ENCODE measurements at regions not wholly inside any gene's neighbourhood (a gene's known extent, or its start where the extent isn't known, plus 50 kb on each side); places are given as distances from the start of the nearest gene placed in this dataset.
A peak's percentile ranks its signal among the peaks of the same experiment; 100 is the strongest.

DNA sequence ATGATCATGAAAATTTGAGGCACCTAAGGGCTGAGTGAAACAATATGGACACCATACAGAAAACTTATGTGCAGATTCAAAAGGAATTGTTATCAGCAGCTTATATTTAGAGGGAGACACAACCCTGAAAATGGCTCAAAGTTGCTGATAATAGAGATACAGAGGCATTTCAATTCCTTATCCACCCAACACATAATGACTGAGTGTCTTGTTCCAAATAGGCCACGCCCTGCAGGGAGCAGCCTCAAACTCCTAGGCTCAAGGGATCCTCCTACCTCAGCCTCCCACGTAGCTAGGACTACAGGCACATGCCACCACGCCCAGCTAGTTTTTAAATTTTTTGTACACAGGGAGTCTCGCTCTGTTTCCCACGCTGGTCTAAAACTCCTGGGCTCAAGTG lies 79.0 kb downstream of the LBH start:
- no peak for DNase-seq

DNA sequence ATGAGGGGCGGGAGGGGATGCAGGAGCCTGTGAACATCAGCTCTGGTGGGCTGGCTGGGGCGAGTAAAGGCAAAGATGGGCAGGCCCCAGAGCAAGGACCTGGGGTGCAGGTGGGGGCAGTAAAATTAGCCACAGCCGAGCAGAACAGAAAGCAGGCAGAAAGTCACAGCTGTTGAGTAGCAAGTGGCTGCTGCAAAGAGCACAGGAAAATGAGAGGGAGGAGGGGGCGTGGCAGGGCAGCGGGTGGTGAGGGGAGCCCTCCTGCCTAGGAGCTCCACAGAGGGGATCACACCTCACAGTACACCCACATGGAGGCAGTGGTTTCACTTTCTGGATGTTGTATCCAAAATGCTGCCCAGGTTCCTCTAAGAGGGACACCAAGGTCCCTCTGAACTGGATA lies 79.6 kb downstream of the LBH start:
- no peak for DNase-seq

DNA sequence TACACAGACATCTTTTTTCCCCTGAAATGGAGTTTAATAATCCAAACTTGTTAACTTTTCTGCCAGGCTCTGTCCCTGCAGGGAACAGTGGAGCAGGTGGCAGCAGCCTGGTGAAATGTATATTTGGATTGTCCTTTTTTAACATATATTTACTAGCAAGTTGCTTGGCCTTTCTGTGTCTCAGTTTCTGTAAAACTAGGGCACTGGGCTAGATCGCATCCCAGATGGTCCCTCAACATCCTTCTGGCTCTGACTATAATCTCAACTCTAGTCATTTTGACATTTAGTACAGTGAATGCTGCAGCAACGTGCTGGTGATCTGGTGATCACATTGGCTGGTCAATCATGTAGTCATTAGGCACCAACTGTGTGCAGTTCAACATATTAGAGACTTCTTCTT lies 80.4 kb downstream of the LBH start:
- no peak for DNase-seq

DNA sequence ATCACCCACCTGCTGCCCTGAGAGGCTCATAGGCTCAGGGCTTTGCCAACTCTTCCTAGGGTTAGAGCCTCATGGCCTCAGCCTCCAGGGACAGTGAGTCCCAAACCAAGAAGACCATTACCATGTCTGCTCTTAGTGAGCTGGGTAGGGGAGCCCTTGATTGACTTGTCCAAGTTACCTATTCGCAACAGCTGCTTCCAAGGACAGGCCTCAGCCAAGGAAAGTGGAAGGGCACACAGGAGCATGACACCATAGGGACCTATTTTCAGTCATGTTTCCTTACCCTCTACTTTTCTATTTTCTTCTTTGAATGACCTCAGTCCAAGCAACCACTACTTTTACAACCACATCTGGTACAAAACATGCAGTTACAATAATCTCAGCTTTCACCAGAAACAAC lies 81.6 kb downstream of the LBH start:
- DNase-seq = no peak

DNA sequence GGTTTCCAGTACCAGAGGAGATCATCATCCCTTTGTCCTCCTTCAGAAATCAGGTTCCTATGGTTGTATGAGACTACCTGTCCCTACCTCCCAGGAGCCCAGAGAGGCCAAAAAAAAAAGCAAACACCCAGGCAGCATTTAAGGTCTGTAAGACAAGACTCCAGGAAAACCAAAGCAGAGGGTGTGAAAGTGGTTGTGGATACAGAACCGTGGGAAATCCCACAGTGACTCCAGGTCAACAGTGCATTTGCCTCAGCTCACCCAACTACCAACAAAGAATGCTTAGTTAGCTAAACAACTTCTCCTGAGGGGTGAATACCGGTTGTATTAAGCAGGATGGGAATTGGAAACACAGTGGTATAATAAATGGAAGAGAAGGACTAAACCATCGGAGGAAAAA lies 83.6 kb downstream of the LBH start:
- no peak for DNase-seq

DNA sequence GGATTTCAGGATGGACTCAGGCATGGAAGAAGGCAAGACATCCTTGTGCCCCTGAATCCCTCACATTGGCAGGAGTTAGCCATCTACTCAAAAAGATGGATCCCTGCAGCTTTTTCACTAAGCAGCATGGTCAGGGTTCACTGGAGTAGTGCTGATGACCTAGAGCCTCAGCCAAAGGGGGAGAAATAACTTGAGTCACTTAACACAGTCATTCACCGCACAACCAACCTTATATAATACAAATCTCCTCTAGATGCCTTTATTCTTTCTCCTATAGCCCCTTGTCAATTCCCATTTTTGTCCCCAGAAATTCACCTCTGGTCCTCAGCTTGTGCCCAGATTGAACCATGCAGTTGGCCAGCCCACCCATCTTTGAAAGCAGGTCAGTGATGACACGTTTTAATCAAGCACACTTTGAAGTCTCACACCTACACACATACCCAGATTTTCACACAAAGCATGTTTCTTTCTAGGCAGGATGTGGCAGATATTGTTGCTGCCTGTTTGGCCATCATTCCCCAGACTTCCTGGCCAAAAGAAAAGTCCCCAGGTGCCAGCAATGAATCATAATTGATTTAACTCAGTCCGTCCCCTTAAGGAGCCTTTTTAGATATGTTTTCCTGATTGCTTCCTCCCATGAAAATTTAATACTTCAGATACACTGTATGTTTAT lies 84.2 kb downstream of the LBH start:
- no peak for DNase-seq

DNA sequence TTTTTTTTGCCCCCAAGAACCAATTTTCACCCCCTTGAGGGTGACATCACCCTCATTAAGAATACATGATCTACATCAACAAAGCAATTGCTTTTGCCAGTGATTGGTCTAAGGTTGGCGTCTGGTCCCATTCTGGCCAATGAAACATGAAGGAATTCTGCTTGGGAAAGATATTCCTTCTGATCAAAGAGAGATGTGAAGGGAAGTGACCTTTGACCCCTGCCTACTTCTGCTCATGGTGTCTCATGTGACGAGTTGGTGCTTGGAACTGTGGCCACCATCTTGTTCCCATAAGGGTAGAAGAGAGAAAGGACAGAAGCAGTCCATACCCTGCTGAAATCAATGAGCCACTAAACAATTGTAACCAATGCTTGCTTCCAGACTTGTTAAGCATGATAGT lies 85.1 kb downstream of the LBH start:
- DNase-seq = no peak

DNA sequence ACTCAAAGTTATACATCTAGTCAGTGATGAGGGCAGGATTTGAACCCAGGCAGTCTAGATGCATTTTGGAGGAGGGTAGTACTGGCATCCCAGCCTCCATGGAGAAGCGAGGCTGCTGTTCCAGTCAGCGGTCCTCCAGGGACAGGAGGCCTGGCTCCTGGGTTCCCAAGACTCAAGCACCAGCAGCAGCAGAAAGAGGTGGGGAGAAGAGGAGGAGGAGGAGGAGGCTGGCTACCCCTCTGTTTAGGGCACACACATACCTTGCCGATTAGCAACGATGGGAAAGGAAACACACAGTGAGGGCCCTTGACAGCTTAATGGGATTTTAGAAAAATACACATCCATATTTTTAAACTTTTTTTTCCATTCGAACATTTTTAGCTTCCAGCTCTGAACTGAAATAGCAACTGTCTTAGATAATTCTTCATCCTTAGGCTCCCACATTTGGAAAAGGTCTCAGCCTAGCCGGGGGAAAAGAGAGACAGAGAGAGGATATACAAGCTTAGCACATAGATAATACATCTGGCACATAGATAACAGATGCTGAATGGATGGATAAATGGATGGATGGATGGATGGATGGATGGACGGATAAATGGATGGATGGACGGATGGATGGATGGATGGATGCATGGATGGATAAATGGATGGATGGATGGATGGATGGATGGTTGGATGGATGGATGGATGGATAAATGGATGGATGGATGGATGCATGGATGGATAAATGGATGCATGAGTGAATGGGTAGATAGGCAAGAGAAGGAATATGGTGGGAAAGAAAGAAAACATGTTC lies 87.9 kb downstream of the LBH start:
- no peak for DNase-seq

DNA sequence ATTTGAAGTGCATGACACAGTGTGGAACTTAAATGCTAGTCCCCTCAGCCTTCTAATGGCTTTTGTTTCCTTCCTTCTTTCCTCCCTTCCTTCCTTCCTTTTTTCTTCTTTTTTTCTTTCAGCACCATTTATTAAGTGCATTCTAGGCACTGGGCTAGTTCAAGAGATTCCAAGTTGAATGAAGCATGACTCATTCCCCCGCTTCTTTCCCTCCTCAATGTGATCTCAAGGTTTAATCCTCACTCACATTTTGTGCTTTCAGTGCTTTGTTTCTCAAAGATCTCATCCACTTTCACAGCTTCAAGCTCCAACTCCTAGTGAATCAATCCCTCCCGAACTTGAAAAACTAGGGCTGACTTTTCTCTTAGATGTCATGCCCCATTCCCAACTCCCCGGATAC lies 90.1 kb downstream of the LBH start:
- DNase-seq = no peak

DNA sequence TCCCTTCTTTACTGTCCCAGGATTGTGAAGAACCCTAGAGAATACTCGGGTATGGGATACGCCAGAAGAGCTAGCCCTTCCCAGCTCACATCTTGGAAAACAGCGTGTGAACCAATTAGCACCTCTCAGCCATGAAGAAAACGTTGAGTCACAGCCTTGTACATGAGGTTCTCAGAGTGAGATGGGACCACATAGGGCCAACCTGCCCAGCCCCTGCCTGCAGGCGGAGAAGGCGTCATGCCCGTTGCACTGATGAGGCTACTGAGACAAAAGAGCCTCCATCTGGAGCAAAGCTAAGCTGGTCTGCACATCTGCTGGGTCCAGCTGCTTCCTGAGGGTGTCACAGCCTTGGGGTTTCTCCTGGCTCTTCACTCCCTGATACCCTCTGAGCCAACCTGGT lies 92.2 kb downstream of the LBH start:
- DNase-seq = no peak

DNA sequence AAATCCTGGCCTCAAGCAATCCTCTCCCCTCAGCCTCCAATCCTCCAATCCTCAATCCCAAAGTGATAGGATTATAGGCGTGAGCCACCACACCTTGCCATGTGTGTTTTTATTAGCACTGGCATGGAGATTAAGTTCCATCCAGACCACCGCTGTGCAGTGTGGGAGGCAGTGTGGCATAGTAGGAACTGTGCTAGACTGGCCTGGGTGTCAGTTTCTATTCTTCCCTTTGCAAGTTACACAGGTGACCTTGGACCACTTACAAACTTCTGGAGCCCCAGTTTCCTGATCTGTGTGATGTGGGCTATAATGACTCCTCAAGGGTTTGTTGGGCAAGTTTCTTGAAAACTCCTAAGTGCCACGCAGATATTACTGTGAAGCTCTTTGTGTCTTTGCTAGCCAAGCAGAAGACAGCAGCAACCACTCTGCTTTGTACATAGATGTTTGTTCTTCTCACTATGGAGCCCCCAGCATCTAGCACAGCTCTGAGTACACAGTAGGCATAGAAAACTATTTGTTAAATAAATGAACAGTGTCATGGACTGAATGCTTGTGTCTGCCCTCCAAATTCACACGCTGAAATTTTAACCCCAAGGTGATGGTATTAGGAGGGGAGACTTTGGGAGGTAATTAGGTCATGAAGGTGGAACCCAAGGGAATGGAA lies 93.0 kb downstream of the LBH start:
- no peak for DNase-seq

DNA sequence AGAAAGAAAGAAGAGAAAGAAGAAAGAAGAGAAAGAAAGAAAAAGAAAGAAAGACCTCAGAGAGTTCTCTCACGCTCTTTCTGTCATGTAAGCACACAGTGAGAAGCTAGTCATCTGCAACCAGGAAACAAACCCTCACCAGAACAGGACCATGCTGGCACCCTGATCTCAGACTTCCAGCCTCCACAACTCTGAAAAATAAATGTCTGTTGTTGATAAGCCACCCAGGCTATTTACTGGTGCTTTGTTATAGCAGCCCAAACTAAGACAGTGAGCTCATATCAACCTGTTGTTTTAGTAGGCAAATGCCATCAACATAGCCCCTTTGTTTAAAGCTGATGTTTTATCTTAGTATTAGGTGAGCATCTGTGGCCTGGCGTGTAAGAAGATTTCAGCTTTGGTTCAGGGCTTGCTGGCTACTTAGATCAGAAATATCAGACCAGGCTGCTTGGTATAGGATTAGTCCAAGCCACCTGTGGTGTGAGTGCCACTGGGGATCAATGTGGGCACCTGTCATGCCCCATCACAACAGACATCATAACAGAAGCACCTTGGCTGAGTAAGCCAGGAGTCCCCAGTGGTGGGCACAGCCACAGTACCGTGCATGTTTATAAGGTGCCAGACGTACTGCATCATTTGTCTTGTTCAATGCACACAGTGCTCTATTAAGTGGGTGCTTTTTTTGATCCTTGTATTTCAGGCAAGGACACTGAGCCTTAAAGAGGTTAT lies 94.4 kb downstream of the LBH start:
- no peak for DNase-seq

DNA sequence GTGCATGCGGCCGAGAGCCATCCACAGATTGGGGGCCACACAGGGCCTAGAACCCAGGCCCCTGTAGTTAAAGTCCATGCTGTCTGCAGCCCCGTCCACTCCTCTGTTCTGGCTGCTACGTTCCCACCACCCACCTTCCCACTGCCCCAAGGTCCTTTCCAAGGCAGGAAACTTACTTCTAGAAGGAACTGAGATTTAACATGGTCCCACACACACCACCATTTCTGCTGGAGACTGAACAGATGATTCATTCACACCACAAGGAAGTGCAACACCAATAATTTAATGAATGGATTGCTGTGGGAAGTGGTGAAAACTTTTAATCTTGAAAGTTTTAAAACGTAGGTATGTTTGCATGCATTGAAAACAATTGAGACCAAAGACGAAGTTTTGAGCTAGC lies 95.2 kb downstream of the LBH start:
- no peak for DNase-seq

DNA sequence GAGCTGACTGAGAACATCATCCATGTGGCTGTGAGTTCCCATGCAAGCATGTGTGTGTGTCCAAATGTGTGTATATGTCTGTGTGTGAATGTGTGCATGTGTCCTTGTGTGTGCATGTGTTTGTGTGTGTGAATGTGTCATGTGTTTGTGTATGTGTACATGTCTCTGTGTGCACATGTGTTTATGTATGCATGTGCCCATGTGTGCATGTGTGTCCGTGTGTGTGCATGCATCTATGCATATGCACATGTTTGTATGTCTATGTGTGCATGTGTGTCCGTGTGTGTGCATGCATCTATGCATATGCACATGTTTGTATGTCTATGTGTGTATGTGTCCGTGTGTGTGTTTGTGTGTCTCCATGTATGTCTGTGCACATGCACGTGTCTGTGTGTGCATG lies 99.7 kb downstream of the LBH start:
- no peak for DNase-seq

DNA sequence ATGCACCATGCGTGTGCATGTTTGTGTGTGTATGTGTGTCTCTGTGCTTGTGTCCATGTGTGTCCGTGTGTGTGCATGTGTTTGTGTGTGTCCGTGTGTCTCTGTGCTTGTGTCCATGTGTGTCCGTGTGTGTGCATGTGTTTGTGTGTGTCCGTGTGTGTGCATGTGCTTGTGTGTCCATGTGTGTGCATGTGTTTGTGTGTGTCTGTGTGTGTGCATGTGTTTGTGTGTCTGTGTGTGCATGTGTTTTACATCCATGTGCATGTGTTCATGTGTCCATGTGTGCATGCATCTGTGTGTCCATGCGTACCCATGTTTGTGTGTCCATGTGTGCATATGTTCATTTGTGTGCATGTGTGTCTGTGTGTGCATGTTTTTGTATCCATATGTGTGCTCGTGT lies 100.5 kb downstream of the LBH start:
- no peak for DNase-seq

DNA sequence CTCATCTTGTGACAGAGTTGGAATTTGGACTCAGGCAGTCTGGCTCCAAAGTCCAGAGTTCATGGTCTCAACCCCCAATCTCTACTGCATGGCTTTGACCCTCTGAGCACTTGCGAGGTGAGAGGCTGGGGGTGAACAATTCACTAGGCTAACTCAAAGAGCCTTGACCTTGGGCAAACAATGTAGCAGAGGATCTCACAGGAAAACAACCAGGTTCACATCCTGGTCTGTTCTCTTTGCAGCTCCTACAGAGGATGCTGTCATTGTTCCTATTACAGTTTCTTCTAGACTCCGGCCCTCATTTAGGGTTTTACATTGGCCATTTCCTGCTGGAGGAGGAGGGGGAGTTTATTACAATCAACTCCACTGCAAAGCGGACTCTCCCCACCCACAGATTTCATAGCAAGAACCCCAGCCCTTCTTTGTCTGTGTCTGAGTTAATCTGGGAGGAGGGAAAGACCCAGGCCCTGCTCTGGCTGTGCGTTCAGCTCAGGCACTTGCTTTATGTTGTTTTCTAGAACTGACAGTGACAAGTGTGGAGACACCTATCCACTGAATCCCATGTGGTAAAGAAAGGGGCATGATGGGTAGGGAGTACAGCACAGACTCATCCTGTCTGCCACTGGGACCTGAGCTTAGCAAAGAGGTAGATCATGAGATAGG lies 101.6 kb downstream of the LBH start:
- DNase-seq = no peak

DNA sequence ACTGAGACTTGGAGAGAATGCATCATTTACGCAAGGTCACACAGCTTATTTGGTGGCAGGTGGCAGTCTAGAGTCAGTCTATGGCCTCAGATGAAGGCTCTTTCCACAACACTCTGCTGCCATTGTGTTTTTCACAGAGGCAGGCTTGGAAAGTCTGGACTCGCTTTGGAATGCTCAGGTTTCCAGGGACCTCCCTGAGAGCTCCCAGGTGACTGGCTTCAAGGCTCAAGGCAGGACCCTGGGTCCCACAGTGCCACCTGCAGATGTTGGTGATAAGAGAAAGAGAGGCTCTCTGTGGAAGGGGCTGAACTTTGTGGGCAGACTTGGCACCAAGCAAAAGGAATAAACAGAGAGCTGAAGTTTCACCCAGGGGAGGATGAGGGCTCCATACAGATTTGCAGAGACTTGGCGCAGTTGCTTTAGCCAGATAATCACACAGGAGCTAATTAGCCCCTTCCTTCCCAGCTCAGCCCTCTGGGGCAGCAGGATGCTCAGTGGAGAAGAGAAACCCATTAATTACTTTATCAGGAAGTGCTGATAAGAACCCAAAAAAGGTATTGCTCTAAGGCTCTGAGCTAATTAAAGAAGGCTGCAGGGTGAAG lies 103.5 kb downstream of the LBH start:
- DNase-seq = no peak

DNA sequence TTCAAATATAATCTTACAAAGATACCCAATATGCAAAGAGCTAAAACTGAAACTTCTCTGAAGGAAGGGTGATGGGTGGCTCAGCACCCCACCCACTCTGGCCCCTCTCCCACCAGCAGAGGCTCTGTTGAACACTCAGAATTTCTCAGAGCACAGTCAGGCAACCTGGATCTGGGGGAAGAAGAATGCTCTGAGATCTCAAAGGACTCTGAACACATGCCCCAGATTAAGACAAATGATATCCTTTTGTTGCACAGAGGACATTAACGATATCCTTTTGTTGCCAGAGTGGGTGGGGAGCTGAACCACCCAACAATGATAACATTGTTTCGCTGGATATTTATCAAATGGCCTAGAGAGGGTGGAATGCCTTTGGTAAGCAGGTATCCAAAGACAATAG lies 104.8 kb downstream of the LBH start:
- no peak for DNase-seq

DNA sequence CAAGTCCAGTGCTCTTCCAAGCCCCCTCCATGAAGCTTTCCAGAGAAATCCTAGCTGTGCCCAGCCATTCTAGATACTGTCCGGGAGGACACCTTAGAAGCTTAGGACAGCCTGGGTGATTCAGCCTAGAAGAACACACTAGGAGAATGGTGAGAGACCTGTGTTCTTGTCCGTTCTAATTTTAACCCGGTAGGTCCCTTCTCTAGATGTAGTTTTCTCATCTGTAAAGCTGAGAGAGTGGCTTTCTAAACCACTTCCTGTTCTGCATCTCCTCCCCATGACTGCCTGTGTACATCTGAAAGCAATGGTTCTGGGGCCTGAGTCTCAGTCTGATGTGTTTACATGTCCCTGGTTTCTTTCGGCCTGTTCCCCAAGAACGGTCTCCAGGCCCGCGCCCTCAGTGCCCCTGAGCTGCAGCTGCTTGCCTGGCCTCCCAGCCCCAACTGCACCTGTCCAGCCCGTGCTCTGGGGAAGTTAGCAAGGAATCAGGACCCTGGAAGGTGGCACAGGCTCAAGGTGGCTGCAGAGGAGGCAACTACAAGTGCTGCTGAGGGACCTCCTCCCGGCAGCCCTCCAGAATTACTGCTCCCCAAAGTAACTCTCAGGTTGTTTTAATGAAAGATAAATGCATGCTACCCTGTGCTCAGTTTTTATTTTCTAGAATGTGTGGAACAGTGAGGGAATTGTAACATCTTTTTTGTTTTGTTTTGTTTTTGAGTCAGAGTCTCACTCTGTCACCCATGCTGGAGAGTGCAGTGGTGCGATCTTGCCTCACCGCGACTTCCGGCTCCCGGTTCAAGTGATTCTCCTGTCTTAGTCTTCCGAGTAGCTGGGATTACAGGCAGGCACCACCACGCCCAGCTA lies 105.9 kb downstream of the LBH start:
- DNase-seq = peak in 1 of 2 donors; percentile 29

DNA sequence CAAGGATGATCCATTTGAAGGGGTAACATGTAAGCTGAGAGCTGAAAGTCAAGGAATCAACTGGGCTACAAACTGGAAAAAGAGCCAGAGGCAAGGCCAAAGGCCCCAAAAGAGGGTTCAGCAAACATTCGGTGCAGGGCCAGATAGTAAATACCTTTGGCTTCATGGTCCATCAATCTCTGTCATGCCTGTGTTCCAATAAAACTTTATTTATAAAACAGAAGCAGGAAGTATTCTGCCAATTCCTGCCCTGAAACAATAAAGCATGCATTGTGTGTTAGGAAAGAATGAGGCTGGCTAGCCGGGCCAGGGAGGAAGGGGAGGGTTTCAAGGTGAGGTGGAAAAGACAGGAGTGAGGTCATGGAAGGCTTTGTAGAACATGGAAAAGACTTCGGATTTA lies 107.1 kb downstream of the LBH start:
- no peak for DNase-seq

DNA sequence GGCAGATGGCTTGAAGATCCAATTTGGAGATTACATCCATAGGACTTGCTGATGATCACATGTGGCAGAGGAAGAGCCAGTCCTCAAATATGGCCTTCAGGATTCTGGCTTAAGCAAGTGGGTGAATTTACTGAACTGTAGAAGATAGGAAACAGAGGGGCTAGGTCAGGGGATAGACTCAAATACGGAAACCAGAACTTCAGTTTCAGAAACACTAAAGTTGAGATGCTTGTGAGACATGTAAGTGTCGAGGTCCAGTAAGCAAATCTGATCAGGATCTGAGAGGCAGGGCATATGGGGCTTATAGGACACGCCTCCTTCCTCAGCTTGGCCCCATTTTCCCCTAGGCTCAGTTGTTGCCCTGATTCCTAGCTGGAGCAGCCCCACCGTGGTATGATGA lies 107.7 kb downstream of the LBH start:
- DNase-seq = no peak

All from bone marrow (tissue), 2 donors.